PC-3 (cell line): ENCODE measurements at regions not wholly inside any gene's neighbourhood (a gene's known extent, or its start where the extent isn't known, plus 50 kb on each side); places are given as distances from the start of the nearest gene placed in this dataset.
A peak's percentile ranks its signal among the peaks of the same experiment; 100 is the strongest.

ENCODE experiments used
- ATAC-seq: fragments of 200-7000 bp; cut with Tn5 transposase; 2 replicates; pipeline ENCODE4 v1.9.1; 2020; ENCODE audit warnings: mild to moderate bottlenecking, moderate library complexity
- BruUV-seq: library from RNA; stranded (reverse); fragments of 400-500 nt; replicated peaks from 2 replicates; lab custom pipeline; 2021; lab: Mats Ljungman, UMichigan
- CTCF ChIA-PET: fragments of 300-600 bp; sonication (Branson Sonifier 250); formaldehyde crosslinking; loops from one replicate; lab custom pipeline; 2022; ENCODE audit warnings: antibody characterized with exemption; lab: Charles Lee
- POLR2A ChIA-PET: fragments of 300-600 bp; sonication (Branson Sonifier 250); formaldehyde crosslinking; loops from one replicate; lab custom pipeline; 2022; ENCODE audit warnings: antibody characterized with exemption; ENCODE audit not compliant: unreplicated experiment; lab: Charles Lee
- DNase-seq: peaks from one replicate; pipeline ENCODE4 v3.0.0-alpha.2; 2015
- H2AFZ ChIP-seq: fragments of 300-600 bp; sonication (generic); 2 replicates; pipeline ENCODE4 v1.6.0; 2016; ENCODE audit warnings: antibody characterized with exemption, low read length
- H3F3A ChIP-seq: fragments of 300-600 bp; sonication (generic); one replicate; pipeline ENCODE4 v1.6.0; 2017; ENCODE audit warnings: antibody characterized with exemption, low read length, control low read depth, mild to moderate bottlenecking; ENCODE audit not compliant: unreplicated experiment
- H3K27ac ChIP-seq: fragments of 300-600 bp; sonication (generic); 2 replicates; pipeline ENCODE4 v1.5.1; 2016; ENCODE audit warnings: mild to moderate bottlenecking, low read length
- H3K27me3 ChIP-seq: fragments of 300-600 bp; sonication (generic); 2 replicates; pipeline ENCODE4 v1.6.1; 2016; ENCODE audit warnings: low read length, mixed read lengths
- H3K36me3 ChIP-seq: fragments of 300-600 bp; sonication (generic); 2 replicates; pipeline ENCODE4 v1.6.1; 2016; ENCODE audit warnings: low read depth, mixed run types, low read length, mixed read lengths
- H3K4me1 ChIP-seq: fragments of 300-600 bp; sonication (generic); 2 replicates; pipeline ENCODE4 v1.5.1; 2016; ENCODE audit warnings: low read length; ENCODE audit not compliant: insufficient read depth
- H3K4me2 ChIP-seq: fragments of 300-600 bp; sonication (generic); 2 replicates; pipeline ENCODE4 v1.6.0; 2016; ENCODE audit warnings: low read length
- H3K4me3 ChIP-seq: fragments of 300-600 bp; sonication (generic); 2 replicates; pipeline ENCODE4 v1.5.1; 2016; ENCODE audit warnings: mild to moderate bottlenecking, low read length, mixed read lengths
- H3K79me2 ChIP-seq: fragments of 300-600 bp; sonication (generic); 2 replicates; pipeline ENCODE4 v1.6.1; 2017; ENCODE audit warnings: low read length, mixed read lengths
- H3K9ac ChIP-seq: fragments of 300-600 bp; sonication (generic); 2 replicates; pipeline ENCODE4 v1.6.0; 2016; ENCODE audit warnings: mild to moderate bottlenecking, low read length
- H3K9me2 ChIP-seq: fragments of 300-600 bp; sonication (generic); replicated peaks from 2 replicates; pipeline ENCODE4 v1.6.1; 2016; ENCODE audit warnings: mixed run types, low read length, mixed read lengths
- H3K9me3 ChIP-seq: fragments of 300-600 bp; sonication (generic); 2 replicates; pipeline ENCODE4 v1.6.1; 2016; ENCODE audit warnings: low read length, mixed read lengths
- H4K20me1 ChIP-seq: fragments of 300-600 bp; sonication (generic); 2 replicates; pipeline ENCODE4 v1.6.1; 2016; ENCODE audit warnings: low read length, mixed read lengths
- EZH2 ChIP-seq: fragments of 300-600 bp; sonication (generic); IDR thresholded peaks from one replicate; pipeline ENCODE4 v1.6.1; 2017; ENCODE audit warnings: antibody characterized with exemption, mild to moderate bottlenecking, low read length; ENCODE audit not compliant: unreplicated experiment
- EZH2phosphoT487 ChIP-seq: fragments of 300-600 bp; sonication (generic); IDR thresholded peaks from 2 replicates; pipeline ENCODE4 v1.6.1; 2018; ENCODE audit warnings: mild to moderate bottlenecking, antibody characterized with exemption, low read length, borderline replicate concordance
- intact Hi-C: fragments of 100-400 bp; cut with micrococcal nuclease; formaldehyde crosslinking; loops from 2 replicates; pipeline ENCODE4 v1.9.0; 2023
- TF ChIP-seq, protein P1 (sequence below): fragments of 300-600 bp; sonication (generic); conservative IDR thresholded peaks from 2 replicates; pipeline ENCODE4 v1.5.1; 2017; ENCODE audit warnings: antibody characterized with exemption, low read depth, mild to moderate bottlenecking, low read length

DNA sequence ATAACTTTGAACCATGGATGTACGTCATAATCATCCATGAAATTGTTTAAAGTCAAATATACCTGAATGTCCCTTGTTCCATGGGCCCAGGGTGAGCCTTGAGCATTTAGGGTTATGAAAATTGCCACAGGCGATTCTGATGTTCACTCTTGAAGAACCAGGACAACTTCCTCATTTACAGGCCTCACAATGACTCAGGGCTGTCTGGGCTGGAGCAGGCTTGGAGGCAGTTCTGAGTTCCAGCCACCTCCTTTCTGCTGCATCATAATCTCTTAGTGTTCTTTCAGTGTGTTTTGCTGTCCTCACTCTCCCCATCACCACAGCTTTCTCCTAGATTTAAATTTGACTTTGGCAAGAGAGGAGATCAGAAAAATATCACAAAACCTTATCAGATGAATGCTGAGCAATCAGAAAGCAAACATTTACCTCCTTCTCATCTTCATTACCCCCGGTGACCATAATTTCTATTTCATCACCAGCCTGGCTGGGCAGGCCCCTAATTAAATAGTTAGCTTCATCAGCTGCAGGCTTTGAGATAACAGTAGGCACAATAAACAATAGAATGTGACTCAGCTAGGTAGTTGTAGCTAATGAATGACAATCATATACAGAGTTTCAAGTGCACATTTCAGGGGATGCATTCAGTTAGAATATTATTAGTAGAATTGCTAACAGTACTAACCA is 571.0 kb downstream of the SH2D4B start:
- ATAC-seq (no peak), DNase-seq (no peak)
- no peak overlapping the region for H2AFZ ChIP-seq
- ChIA-PET CTCF (no interaction called here), POLR2A (no interaction called here)
- no peaks in the 10 kb centered on the region for H3K27me3 ChIP-seq
- BruUV-seq: no TSS peak
- H3K27ac ChIP-seq: no peak overlapping the region
- H3K9me2 ChIP-seq: no peaks in the 10 kb centered on the region
- no peak overlapping the region for H3K9ac ChIP-seq
- H3K4me3 ChIP-seq: no peak overlapping the region
- H4K20me1 ChIP-seq: no peaks in the 10 kb centered on the region
- H3K9me3 ChIP-seq: no peaks in the 10 kb centered on the region
- H3F3A ChIP-seq: no peaks in the 10 kb centered on the region
- TF ChIP-seq EZH2phosphoT487 (no peak), EZH2 (no peak)
- TF ChIP-seq, protein P1, sequence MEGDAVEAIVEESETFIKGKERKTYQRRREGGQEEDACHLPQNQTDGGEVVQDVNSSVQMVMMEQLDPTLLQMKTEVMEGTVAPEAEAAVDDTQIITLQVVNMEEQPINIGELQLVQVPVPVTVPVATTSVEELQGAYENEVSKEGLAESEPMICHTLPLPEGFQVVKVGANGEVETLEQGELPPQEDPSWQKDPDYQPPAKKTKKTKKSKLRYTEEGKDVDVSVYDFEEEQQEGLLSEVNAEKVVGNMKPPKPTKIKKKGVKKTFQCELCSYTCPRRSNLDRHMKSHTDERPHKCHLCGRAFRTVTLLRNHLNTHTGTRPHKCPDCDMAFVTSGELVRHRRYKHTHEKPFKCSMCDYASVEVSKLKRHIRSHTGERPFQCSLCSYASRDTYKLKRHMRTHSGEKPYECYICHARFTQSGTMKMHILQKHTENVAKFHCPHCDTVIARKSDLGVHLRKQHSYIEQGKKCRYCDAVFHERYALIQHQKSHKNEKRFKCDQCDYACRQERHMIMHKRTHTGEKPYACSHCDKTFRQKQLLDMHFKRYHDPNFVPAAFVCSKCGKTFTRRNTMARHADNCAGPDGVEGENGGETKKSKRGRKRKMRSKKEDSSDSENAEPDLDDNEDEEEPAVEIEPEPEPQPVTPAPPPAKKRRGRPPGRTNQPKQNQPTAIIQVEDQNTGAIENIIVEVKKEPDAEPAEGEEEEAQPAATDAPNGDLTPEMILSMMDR: no peak
- no peaks in the 10 kb centered on the region for H3K4me1 ChIP-seq
- no peaks in the 10 kb centered on the region for H3K79me2 ChIP-seq
- intact Hi-C loops: no loop called here
- H3K4me2 ChIP-seq: no peak overlapping the region
- no peaks in the 10 kb centered on the region for H3K36me3 ChIP-seq

DNA sequence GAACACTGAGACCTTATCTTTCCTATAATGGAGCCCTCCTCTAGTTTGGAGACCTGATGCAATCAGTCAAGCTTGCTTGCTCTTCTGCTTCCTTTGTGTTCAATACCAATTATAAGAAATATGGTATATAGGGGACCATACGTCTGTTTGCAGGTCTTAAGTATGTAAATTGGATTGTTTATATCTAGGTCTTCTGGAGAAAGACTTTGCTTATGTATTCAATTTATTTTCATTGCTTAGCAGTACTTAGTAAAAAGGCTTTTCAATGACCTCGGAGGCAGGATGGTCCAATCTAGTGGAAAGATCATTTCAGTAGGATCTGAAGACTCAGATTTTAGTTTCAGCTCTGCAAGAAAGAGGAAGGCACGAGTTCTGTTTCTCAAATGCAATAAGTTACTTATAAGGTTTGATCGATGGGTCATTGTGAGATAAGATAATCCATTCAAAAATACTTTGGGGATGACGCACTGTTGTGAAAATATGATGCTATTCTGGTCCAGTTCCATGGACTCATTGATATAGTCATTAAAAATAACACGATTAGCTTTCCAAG is 571.6 kb downstream of the SH2D4B start:
- Histone ChIP-seq H2AFZ (no peak overlapping the region), H3K9ac (no peak overlapping the region), H3K27me3 (no peaks in the 10 kb centered on the region), H3K27ac (no peak overlapping the region), H3F3A (no peaks in the 10 kb centered on the region), H3K9me3 (no peaks in the 10 kb centered on the region), H3K4me1 (no peaks in the 10 kb centered on the region), H3K9me2 (no peaks in the 10 kb centered on the region), H3K4me2 (no peak overlapping the region), H3K79me2 (no peaks in the 10 kb centered on the region), H4K20me1 (no peaks in the 10 kb centered on the region), H3K36me3 (no peaks in the 10 kb centered on the region), H3K4me3 (no peak overlapping the region)
- intact Hi-C loops: no loop called here
- ChIA-PET POLR2A (no interaction called here), CTCF (no interaction called here)
- no peak for DNase-seq
- ATAC-seq: no peak
- BruUV-seq: no TSS peak
- TF ChIP-seq, protein P1: no peak
- TF ChIP-seq EZH2phosphoT487 (no peak), EZH2 (no peak)

DNA sequence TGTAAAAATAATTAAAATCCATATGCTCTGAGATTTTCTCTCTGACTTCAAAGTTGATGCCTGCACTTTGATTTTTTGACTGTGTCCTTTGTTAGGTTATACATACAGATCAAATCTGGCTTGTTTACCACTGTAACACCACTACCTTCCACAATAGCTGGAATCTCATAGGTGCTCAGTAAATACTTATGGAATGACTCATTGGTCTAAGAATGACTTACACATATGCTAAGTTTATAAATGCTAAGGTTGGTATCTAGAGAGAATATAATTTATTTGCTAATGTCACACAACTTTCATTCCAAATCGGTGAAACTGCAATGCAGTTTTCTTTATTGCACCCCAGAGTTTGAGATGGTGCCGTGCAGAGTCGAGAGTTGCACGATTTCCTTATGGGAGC is 578.5 kb downstream of the SH2D4B start:
- H3K79me2 ChIP-seq: no peaks in the 10 kb centered on the region
- POLR2A ChIA-PET: no interaction called here
- intact Hi-C loops: no loop called here
- DNase-seq (peak; percentile 3), ATAC-seq (no peak)
- no peaks in the 10 kb centered on the region for H3K4me1 ChIP-seq
- H2AFZ ChIP-seq: no peak overlapping the region
- no peaks in the 10 kb centered on the region for H3F3A ChIP-seq
- no peak overlapping the region for H3K27ac ChIP-seq
- H3K4me2 ChIP-seq: no peak overlapping the region
- H3K9me2 ChIP-seq: no peaks in the 10 kb centered on the region
- no peak for TF ChIP-seq EZH2
- TF ChIP-seq, protein P1: no peak
- TF ChIP-seq EZH2phosphoT487: no peak
- no peak overlapping the region for H3K4me3 ChIP-seq
- H3K9me3 ChIP-seq: no peaks in the 10 kb centered on the region
- BruUV-seq: no TSS peak
- H3K36me3 ChIP-seq: no peaks in the 10 kb centered on the region
- no peaks in the 10 kb centered on the region for H4K20me1 ChIP-seq
- H3K27me3 ChIP-seq: no peaks in the 10 kb centered on the region
- CTCF ChIA-PET: no interaction called here
- H3K9ac ChIP-seq: no peak overlapping the region
